HL-60 (cell line): ENCODE measurements at regions not wholly inside any gene's neighbourhood (a gene's known extent, or its start where the extent isn't known, plus 50 kb on each side); places are given as distances from the start of the nearest gene placed in this dataset.

ENCODE experiments used
- DNase-seq, 2 experiments: peaks; one replicate each; pipeline ENCODE4 v3.0.0-alpha.2; 2010 to 2020; ENCODE audit warnings: low read depth in 1 of 2, low spot score in 1 of 2
- H3K27ac ChIP-seq: fragments of 250-450 bp; sonication (Bioruptor Pico); replicated peaks from 2 replicates; pipeline ENCODE4 v1.5.1; 2020; ENCODE audit warnings: mild to moderate bottlenecking, moderate library complexity
- H3K27me3 ChIP-seq: fragments of 250-450 bp; sonication (Bioruptor Pico); 2 replicates; pipeline ENCODE4 v1.5.1; 2021; ENCODE audit warnings: mild to moderate bottlenecking, moderate library complexity; ENCODE audit not compliant: insufficient read depth, poor library complexity, severe bottlenecking
- H3K4me3 ChIP-seq: replicated peaks from 2 replicates; pipeline ENCODE4 v1.5.1; 2011; ENCODE audit warnings: mild to moderate bottlenecking, control low read depth, low read length; ENCODE audit not compliant: insufficient read depth
- CTCF ChIP-seq: IDR thresholded peaks from one replicate; pipeline ENCODE4 v1.5.1; 2011; ENCODE audit warnings: low read length, control low read depth, inconsistent platforms; ENCODE audit not compliant: insufficient read depth
- GABPA ChIP-seq: IDR thresholded peaks from 2 replicates; pipeline ENCODE4 v1.6.1; 2012; ENCODE audit warnings: low read depth
- POLR2AphosphoS5 ChIP-seq: IDR thresholded peaks from 2 replicates; pipeline ENCODE4 v1.6.1; 2012; ENCODE audit warnings: low read depth
- SPI1 ChIP-seq: IDR thresholded peaks from 2 replicates; pipeline ENCODE4 v1.6.1; 2012; ENCODE audit warnings: low read depth, mild to moderate bottlenecking, borderline replicate concordance
- TF ChIP-seq, protein P1 (sequence below): IDR thresholded peaks from 2 replicates; pipeline ENCODE4 v1.6.1; 2012; ENCODE audit warnings: low read depth; ENCODE audit not compliant: insufficient replicate concordance

DNA sequence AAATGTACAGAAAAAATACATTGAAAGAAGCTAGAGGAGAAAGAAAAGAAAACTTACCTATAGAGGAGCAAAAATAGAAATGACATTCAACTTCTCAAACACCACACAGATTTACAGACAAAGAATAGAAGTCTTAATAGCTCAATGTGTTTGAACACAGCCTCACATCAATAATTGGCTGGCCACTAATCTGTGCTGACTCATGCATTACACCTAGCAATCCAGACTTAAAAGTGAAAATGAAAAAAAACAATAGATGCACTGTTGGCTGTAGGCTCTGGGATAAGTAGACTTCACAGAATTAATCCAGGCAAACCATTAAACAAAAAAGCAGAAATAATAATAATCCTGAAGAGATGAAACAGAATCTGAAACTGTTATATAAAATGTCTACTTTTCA, 961.3 kb upstream of the CELF4 start:
- DNase-seq = no peak
- no peaks in the 10 kb centered on the region for H3K27me3 ChIP-seq
- H3K4me3 ChIP-seq = no peak overlapping the region
- H3K27ac ChIP-seq = no peak overlapping the region
- TF ChIP-seq CTCF = no peak
- TF ChIP-seq, protein P1, sequence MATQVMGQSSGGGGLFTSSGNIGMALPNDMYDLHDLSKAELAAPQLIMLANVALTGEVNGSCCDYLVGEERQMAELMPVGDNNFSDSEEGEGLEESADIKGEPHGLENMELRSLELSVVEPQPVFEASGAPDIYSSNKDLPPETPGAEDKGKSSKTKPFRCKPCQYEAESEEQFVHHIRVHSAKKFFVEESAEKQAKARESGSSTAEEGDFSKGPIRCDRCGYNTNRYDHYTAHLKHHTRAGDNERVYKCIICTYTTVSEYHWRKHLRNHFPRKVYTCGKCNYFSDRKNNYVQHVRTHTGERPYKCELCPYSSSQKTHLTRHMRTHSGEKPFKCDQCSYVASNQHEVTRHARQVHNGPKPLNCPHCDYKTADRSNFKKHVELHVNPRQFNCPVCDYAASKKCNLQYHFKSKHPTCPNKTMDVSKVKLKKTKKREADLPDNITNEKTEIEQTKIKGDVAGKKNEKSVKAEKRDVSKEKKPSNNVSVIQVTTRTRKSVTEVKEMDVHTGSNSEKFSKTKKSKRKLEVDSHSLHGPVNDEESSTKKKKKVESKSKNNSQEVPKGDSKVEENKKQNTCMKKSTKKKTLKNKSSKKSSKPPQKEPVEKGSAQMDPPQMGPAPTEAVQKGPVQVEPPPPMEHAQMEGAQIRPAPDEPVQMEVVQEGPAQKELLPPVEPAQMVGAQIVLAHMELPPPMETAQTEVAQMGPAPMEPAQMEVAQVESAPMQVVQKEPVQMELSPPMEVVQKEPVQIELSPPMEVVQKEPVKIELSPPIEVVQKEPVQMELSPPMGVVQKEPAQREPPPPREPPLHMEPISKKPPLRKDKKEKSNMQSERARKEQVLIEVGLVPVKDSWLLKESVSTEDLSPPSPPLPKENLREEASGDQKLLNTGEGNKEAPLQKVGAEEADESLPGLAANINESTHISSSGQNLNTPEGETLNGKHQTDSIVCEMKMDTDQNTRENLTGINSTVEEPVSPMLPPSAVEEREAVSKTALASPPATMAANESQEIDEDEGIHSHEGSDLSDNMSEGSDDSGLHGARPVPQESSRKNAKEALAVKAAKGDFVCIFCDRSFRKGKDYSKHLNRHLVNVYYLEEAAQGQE = no peak
- TF ChIP-seq SPI1 = no peak
- no peak for TF ChIP-seq GABPA
- no peak for TF ChIP-seq POLR2AphosphoS5

- H3K4me3 ChIP-seq = no peak overlapping the region
- no peak for DNase-seq
- H3K27me3 ChIP-seq = no peaks in the 10 kb centered on the region
- no peak for TF ChIP-seq GABPA
- no peak for TF ChIP-seq SPI1
- TF ChIP-seq, protein P1 = no peak
- no peak for TF ChIP-seq CTCF
- TF ChIP-seq POLR2AphosphoS5 = no peak
- no peak overlapping the region for H3K27ac ChIP-seq
Observed at GRCh38 chr18:38525039-38525438, 959.4 kb upstream of the CELF4 start.

GRCh38 chr18:38520786-38521185, 955.2 kb upstream of the CELF4 start:
- no peak overlapping the region for H3K4me3 ChIP-seq
- DNase-seq = no peak
- no peaks in the 10 kb centered on the region for H3K27me3 ChIP-seq
- no peak overlapping the region for H3K27ac ChIP-seq
- TF ChIP-seq, protein P1 = no peak
- TF ChIP-seq SPI1 = no peak
- TF ChIP-seq POLR2AphosphoS5 = no peak
- no peak for TF ChIP-seq CTCF
- no peak for TF ChIP-seq GABPA
